K562 (cell line): ENCODE measurements at regions not wholly inside any gene's neighbourhood (a gene's known extent, or its start where the extent isn't known, plus 50 kb on each side); places are given as distances from the start of the nearest gene placed in this dataset.

ENCODE experiments used
- ATAC-seq: fragments of 200-7000 bp; cut with Tn5 transposase; 3 replicates; pipeline ENCODE4 v1.9.1; 2020; ENCODE audit warnings: moderate library complexity
- BruUV-seq: library from RNA; stranded (reverse); fragments of 400-500 nt; replicated peaks from 2 replicates; lab custom pipeline; 2021; lab: Mats Ljungman, UMichigan
- CTCF ChIA-PET: fragments of 300-600 bp; formaldehyde crosslinking; extraction: SDS; loops from one replicate; lab custom pipeline; 2021; ENCODE audit warnings: low intra/inter-chr PET ratio; lab: Yijun Ruan, JAX
- POLR2A ChIA-PET: fragments of 300-600, 350-650 bp; sonication (Branson Sonifier 250); formaldehyde crosslinking; extraction: SDS; loops from one replicate; lab custom pipeline; 2021; ENCODE audit warnings: antibody characterized with exemption, inconsistent platforms; lab: Yijun Ruan, JAX
- DNase-seq, 4 experiments: peaks; one replicate each; pipeline versions ENCODE4 v3.0.0 to v3.0.0-alpha.2; 2011 to 2018; ENCODE audit warnings: low spot score in 3 of 4, mixed read lengths in 3 of 4; ENCODE audit errors: extremely low read depth in 1 of 4
- FAIRE-seq: peaks from 2 replicates; lab custom pipeline; 2011; peaks lifted over from hg19 to GRCh38; lab: Jason Lieb, UNC
- H2AFZ ChIP-seq: 2 replicates; pipeline ENCODE4 v1.6.0; 2011; ENCODE audit warnings: low read depth, low read length, control low read depth, inconsistent platforms
- H3K27ac ChIP-seq: fragments of 200-600 bp; 3 replicates; pipeline ENCODE4 v1.8.0; 2011; ENCODE audit warnings: low read depth, mild to moderate bottlenecking, control low read depth, inconsistent platforms, low read length, moderate library complexity, mixed read lengths; ENCODE audit errors: extremely low read depth
- H3K27me3 ChIP-seq, 2 experiments: fragments of 300-600 bp in 1 of 2; 2 replicates in 1 of 2; 3 replicates in 1 of 2; pipeline versions ENCODE4 v1.6.0 to v1.8.0; 2011; ENCODE audit warnings: inconsistent platforms in 2 of 2, low read length in 2 of 2, mild to moderate bottlenecking in 1 of 2, mixed read lengths in 1 of 2, moderate library complexity in 1 of 2; ENCODE audit not compliant: control insufficient read depth in 2 of 2, insufficient read depth in 2 of 2
- H3K36me3 ChIP-seq: fragments of 300-600 bp; 3 replicates; pipeline ENCODE4 v1.8.0; 2011; ENCODE audit warnings: mild to moderate bottlenecking, low read length, inconsistent platforms; ENCODE audit not compliant: control insufficient read depth, insufficient read depth
- H3K4me1 ChIP-seq, 2 experiments: fragments of 200-600 bp in 1 of 2; replicated peaks in 1 of 2; 2 replicates in 1 of 2; 3 replicates in 1 of 2; pipeline versions ENCODE4 v1.5.1 to v1.8.0; 2011; ENCODE audit warnings: inconsistent platforms in 2 of 2, low read length in 2 of 2, mild to moderate bottlenecking in 1 of 2, mixed read lengths in 1 of 2, moderate library complexity in 1 of 2; ENCODE audit not compliant: control insufficient read depth in 2 of 2, insufficient read depth in 2 of 2
- H3K4me2 ChIP-seq: 2 replicates; pipeline ENCODE4 v1.6.1; 2011; ENCODE audit warnings: low read length, control low read depth, inconsistent platforms, mixed read lengths; ENCODE audit not compliant: insufficient read depth
- H3K4me3 ChIP-seq: fragments of 200-600 bp; sonication (generic), shearing (Covaris generic); 2 replicates; pipeline ENCODE4 v1.5.1; 2016; ENCODE audit warnings: control low read depth, inconsistent platforms
- H3K79me2 ChIP-seq: fragments of 200-600 bp; 3 replicates; pipeline ENCODE4 v1.8.0; 2011; ENCODE audit warnings: low read length, inconsistent platforms; ENCODE audit not compliant: control insufficient read depth, insufficient read depth
- H3K9ac ChIP-seq, 2 experiments: 2 replicates each; pipeline versions ENCODE4 v1.6.0 to v1.6.1; 2011; ENCODE audit warnings: low read depth in 2 of 2, low read length in 2 of 2, control low read depth in 1 of 2, inconsistent platforms in 1 of 2, mild to moderate bottlenecking in 1 of 2, mixed read lengths in 1 of 2; ENCODE audit not compliant: insufficient read depth in 1 of 2
- H3K9me1 ChIP-seq: one replicate; pipeline ENCODE4 v1.6.0; 2011; ENCODE audit warnings: inconsistent platforms, mild to moderate bottlenecking, low read length, moderate library complexity; ENCODE audit not compliant: control insufficient read depth, insufficient read depth
- H3K9me3 ChIP-seq: replicated peaks from 2 replicates; pipeline ENCODE4 v1.5.1; 2011; ENCODE audit warnings: low read depth, low read length, inconsistent platforms; ENCODE audit not compliant: control insufficient read depth, insufficient read depth
- H4K20me1 ChIP-seq: replicated peaks from 2 replicates; pipeline ENCODE4 v1.6.1; 2011; ENCODE audit warnings: low read length, inconsistent platforms, mixed read lengths; ENCODE audit not compliant: control insufficient read depth, insufficient read depth
- ARID3A ChIP-seq: IDR thresholded peaks from 2 replicates; pipeline ENCODE4 v1.6.1; 2012; ENCODE audit warnings: low read depth, low read length, improper control_type of control experiment, borderline replicate concordance
- BCOR ChIP-seq: fragments of 450-650 bp; IDR thresholded peaks from 2 replicates; pipeline ENCODE4 v1.6.1; 2016
- CEBPZ ChIP-seq: fragments of 150-350 bp; IDR thresholded peaks from 2 replicates; pipeline ENCODE4 v1.6.1; 2014; ENCODE audit warnings: low read depth, mild to moderate bottlenecking, low read length, borderline replicate concordance
- DACH1 ChIP-seq: fragments of 450-650 bp; IDR thresholded peaks from 2 replicates; pipeline ENCODE4 v1.6.1; 2018; ENCODE audit not compliant: partially characterized antibody
- EGR1 ChIP-seq: fragments of 450-650 bp; conservative IDR thresholded peaks from 2 replicates; pipeline ENCODE4 v1.6.1; 2017; ENCODE audit warnings: mild to moderate bottlenecking
- FOXM1 ChIP-seq, 2 experiments: fragments of 450-650 bp in 1 of 2; sonication (generic) in 1 of 2; formaldehyde crosslinking in 1 of 2; IDR thresholded peaks; 2 replicates each; pipeline versions ENCODE4 v1.6.1 to v1.9.0; 2017 to 2022; ENCODE audit warnings: low read depth in 2 of 2, mild to moderate bottlenecking in 2 of 2, missing genetic modification reagents in 1 of 2, moderate library complexity in 1 of 2
- MECOM ChIP-seq: fragments of 250-450 bp; sonication (Bioruptor Pico); IDR thresholded peaks from 2 replicates; pipeline ENCODE4 v1.8.0; 2022; ENCODE audit warnings: inconsistent platforms
- MTA2 ChIP-seq: fragments of 450-650 bp; IDR thresholded peaks from 2 replicates; pipeline ENCODE4 v1.6.1; 2016; ENCODE audit warnings: low read depth
- RERE ChIP-seq: sonication (generic); formaldehyde crosslinking; IDR thresholded peaks from 2 replicates; pipeline ENCODE4 v1.8.0; 2023; ENCODE audit warnings: missing genetic modification reagents, mild to moderate bottlenecking, borderline replicate concordance
- ZNF184 ChIP-seq: sonication (generic); formaldehyde crosslinking; IDR thresholded peaks from 2 replicates; pipeline ENCODE4 v1.5.0; 2020; ENCODE audit warnings: missing genetic modification reagents
- WGBS: fragments of 100-300 bp; shearing (Covaris generic); methylation state at CpG from one replicate; pipeline ENCODE4 v1.1.6; 2016; ENCODE audit warnings: low coverage, mixed read lengths; ENCODE audit not compliant: insufficient coverage; ENCODE audit errors: missing lambda C conversion rate; 5-methylcytosine and 5-hydroxymethylcytosine counted together
- in situ Hi-C: fragments of 300-500 bp; cut with MboI; formaldehyde crosslinking; loops from 4 replicates; pipeline ENCODE4 v1.15.0; 2018; ENCODE audit warnings: inconsistent platforms, mixed read lengths
- intact Hi-C: fragments of 100-400 bp; cut with micrococcal nuclease; formaldehyde crosslinking; loops from 2 replicates; pipeline ENCODE4 v1.14.2; 2022

GRCh38 chr3:30084316-30084715 is 522.1 kb upstream of the TGFBR2 start:
- 0% methylated on average over 4 of the region's 5 CpGs for WGBS
- Histone ChIP-seq H3K9me1 (no peaks in the 10 kb centered on the region), H3K36me3 (no peaks in the 10 kb centered on the region), H3K9ac (no peak overlapping the region), H3K4me1 (no peaks in the 10 kb centered on the region), H2AFZ (no peak overlapping the region), H3K4me3 (no peak overlapping the region), H4K20me1 (no peaks in the 10 kb centered on the region)
- DNase-seq (no peak), FAIRE-seq (no peak)
- intact Hi-C loops, result no loop called here
- TF ChIP-seq CEBPZ (no peak), EGR1 (no peak), DACH1 (no peak), ZNF184 (CRISPR knock-in tag) (no peak), MTA2 (no peak), ARID3A (no peak), RERE (no peak), MECOM (CRISPR knock-in tag) (no peak), BCOR (no peak), FOXM1 (IDR thresholded peaks at IDR 0.05; ENCODE audit: low read depth) (no peak), FOXM1 (CRISPR knock-in tag; IDR thresholded peaks at IDR 0.05; ENCODE audit: low read depth) (no peak)
- TF ChIP-seq, all 486 proteins: peak for 0
- in situ Hi-C loops, result no loop called here
- Histone ChIP-seq H3K4me2 (no peak overlapping the region), H3K27me3 (no peaks in the 10 kb centered on the region), H3K27ac (no peak overlapping the region), H3K79me2 (no peaks in the 10 kb centered on the region), H3K9me3 (no peaks in the 10 kb centered on the region)
- BruUV-seq, result no TSS peak
- ChIA-PET POLR2A (no interaction called here), CTCF (no interaction called here)
- ATAC-seq, result no peak
